GM12875 (cell line): ENCODE measurements at regions not wholly inside any gene's neighbourhood (a gene's known extent, or its start where the extent isn't known, plus 50 kb on each side); places are given as distances from the start of the nearest gene placed in this dataset.

Experiments
- H3K4me3 ChIP-seq: one replicate; pipeline ENCODE4 v1.5.1; 2011; ENCODE audit warnings: low read depth, low read length, control low read depth
- CTCF ChIP-seq: IDR thresholded peaks from 2 replicates; pipeline ENCODE4 v1.5.1; 2011; ENCODE audit warnings: low read depth, mild to moderate bottlenecking, control low read depth, inconsistent platforms, low read length, moderate library complexity, borderline replicate concordance; ENCODE audit not compliant: insufficient read depth

- no peak overlapping the region for H3K4me3 ChIP-seq
- no peak for TF ChIP-seq CTCF
Observed at GRCh38 chr9:16986556-16986955, 116.1 kb upstream of the BNC2 start.

- no peak overlapping the region for H3K4me3 ChIP-seq
- no peak for TF ChIP-seq CTCF
Observed at GRCh38 chr9:16985559-16986348, 115.3 kb upstream of the BNC2 start.

DNA sequence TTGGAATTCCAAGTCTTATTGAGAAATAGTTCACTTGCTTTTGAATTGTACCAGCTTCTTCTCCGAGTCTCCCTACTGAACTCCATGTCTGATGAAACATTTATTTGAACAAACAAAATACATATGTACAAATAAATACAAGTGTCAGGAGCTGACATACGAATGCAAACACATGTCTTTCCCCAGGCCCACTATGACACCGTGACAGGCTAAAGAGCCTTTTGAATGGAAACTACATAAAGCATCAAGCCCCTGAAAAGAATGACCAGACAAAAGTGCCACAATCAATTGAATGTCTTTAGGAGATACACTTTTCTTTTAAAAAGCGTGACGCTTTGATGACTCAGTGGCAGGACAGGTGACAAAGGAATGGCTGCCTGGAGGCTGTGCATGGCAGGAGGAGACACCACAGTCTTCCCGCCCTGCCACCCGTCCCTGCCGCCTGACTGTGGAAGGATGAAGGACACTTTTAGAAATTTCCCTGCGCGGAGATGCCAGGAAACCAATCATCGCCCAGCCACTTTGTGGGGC, 112.4 kb upstream of the BNC2 start:
- no peak for TF ChIP-seq CTCF
- no peak overlapping the region for H3K4me3 ChIP-seq

DNA sequence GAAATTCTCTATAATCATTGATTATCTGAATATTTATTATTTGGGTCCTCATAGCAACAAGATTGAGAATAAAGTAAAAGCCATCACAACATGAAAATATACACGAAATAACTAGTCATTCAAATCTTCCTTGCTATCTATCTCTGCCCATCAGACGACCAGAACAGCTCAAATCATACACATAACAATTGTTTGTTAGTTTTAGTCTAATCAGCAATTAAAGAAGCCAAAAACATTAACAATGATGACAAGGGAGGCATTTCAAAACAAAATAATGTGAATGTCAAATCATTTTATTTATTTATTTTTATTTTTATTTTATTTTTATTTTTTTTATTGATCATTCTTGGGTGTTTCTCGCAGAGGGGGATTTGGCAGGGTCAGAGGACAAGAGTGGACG, 106.0 kb upstream of the BNC2 start:
- no peak overlapping the region for H3K4me3 ChIP-seq
- no peak for TF ChIP-seq CTCF

DNA sequence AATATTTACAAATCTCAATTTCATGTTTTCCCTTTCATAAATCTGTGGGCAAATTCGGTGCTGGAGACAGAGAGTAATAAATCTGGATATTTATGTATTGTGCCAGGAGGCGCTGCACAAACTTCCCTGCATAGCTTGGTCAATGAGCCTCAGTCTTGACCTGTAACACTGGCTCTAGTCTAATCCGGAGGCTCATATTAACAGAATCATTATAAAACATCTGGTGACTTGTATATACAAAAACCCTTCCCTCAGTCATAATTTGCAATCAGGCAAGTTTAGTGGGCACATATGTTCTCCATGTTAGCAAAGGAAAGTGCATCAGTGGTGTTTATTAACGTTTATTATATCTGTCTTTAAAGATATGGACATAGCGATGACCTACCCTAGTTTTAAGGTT, 104.0 kb upstream of the BNC2 start:
- no peak for TF ChIP-seq CTCF
- H3K4me3 ChIP-seq, result no peak overlapping the region

DNA sequence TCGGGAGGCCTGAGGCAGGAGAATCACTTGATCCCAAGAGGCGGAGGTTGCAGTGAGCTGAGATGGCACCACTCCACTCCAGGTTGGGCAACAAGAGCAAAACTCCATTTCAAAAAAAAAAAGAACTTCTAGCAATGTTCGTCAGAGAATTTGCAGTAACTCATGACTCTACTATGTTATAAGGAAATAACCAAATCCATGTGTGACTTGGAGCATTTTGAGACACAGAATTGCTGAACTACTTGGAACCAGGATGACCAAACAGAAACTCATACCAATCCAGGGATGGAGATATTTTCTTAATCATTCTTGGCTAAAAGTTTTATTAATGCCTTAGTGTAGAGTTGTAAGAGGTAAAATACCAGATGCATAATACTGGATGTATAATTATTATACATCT, 99.9 kb upstream of the BNC2 start:
- no peak for TF ChIP-seq CTCF
- no peak overlapping the region for H3K4me3 ChIP-seq

DNA sequence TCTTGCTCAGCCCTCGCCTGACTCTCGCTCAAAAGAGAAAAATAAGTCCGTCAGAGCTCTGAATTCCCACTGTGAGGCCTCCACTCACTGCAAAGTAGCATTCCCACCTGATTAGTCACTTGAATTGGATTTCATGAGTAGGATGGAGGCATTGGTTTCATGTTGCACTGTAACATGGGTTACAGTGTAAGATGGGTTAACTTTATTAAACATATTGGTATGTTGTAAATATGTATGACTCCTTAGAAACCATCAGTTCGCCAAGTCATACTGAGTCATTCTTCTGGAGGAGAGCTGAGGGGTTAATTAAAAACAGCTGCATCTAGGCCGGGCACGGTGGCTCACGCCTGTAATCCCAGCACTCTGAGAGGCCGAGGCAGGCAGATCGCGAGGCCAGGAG, 93.8 kb upstream of the BNC2 start:
- TF ChIP-seq CTCF, result no peak
- H3K4me3 ChIP-seq, result no peak overlapping the region
